HG02610 (cell line): ENCODE measurements at regions not wholly inside any gene's neighbourhood (a gene's known extent, or its start where the extent isn't known, plus 50 kb on each side); places are given as distances from the start of the nearest gene placed in this dataset.

Experiments used
- ATAC-seq: cut with Tn5 transposase; IDR thresholded peaks from one replicate; pipeline ENCODE4 v1.9.1; 2021; ENCODE audit warnings: mild to moderate bottlenecking, moderate library complexity; ENCODE audit not compliant: unreplicated experiment

- ATAC-seq = no peak
Observed at GRCh38 chr11:111444040-111444439, 65.0 kb upstream of the POU2AF1 start.

- no peak for ATAC-seq
Observed at GRCh38 chr11:111443640-111444039, 64.6 kb upstream of the POU2AF1 start.

DNA sequence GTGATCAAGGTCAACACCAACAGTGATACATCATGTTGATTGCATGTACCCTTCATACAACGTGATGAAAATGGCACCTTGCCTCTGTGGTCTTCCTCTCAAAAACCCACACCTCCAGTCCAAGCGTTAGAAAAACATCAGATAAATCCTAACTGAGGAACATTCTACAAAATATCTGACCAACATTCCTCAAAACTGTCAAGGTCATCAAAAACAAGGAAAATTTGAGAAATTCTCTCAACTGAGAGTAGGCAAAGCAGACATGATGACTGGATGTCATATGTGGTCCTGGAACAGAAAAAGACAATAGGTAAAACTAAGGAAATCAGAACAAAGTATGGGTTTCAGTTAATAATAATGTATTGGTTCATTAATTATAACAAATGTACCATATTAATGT, 64.0 kb upstream of the POU2AF1 start:
- ATAC-seq = no peak

DNA sequence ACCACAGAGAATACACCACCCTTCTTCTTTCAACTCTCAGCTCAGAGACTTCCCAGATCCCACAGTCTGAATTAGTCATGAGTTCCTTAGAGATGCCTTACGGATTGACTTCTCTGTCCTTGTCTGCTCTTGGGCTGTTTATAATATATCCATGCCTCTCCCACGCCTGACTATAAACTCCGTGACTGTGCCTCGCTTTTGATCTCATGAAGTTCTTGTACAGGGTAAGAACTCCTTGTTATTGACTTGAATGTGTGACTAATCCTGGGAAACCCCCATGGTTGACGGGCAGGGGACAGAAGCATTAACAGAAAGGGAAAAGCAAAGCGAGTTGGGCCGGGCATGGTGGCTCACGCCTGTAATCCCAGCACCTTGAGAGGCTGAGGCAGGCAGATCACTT, 62.4 kb upstream of the POU2AF1 start:
- ATAC-seq = no peak

GRCh38 chr11:111440416-111441205, 61.5 kb upstream of the POU2AF1 start:
- no peak for ATAC-seq

GRCh38 chr11:111439901-111440300, 60.8 kb upstream of the POU2AF1 start:
- no peak for ATAC-seq

DNA sequence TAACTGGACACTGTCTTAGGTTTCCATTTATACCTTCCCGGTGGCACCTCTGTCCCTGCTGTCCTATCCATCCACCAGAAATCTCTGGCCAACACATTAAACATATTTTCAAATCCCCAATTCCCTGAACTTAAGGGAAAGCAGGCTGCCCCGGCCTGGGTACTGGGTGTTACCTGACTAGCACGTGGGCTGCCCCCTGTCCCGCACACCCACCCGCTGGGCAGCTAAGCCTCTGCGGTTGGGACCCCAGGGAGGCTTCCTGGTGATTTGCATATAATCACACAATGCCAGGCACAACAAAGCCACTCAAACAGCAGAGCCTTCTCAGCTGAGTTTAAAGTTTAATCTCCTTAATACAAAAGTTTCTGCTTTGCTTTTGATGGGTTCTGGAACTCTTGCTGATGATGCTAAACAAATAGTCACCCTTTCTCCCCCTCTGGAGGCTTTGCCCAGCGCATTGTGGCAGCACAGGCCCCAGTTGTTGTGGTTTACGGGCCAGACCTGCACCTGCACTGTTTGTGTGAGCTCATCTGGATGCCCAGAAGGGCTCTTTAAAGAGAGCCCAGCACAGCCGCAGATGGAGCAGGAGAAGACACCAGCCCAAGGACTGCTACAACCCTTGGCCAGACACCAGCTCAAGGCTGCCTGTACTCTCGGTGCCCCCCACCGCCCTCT, 59.9 kb upstream of the POU2AF1 start:
- peak; percentile 48 for ATAC-seq

GRCh38 chr11:111438168-111438567, 59.1 kb upstream of the POU2AF1 start:
- ATAC-seq = no peak

- ATAC-seq = no peak
Observed at GRCh38 chr11:111435046-111435698, 56.1 kb upstream of the POU2AF1 start.

DNA sequence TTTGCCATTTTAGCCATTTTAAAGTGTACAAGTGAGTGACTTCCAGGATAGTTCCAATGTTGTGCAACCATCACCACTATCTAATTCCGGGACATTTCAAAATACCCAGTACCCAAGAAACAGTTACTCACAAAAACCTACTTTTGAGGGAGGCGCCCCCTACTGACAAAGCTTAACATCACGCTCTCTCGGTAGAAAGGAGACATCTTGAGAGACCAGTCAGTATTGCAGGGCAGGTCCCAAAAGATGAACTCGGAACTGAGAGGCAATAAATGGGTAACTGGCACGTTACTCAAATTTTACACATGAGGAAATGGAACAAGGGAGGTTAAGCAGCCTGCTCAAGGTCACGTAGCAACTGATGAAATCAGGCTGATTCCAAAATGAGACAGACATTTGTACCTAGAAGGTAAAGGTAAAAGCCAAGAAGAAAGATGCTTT, 50.0 kb upstream of the POU2AF1 start:
- ATAC-seq = peak; percentile 44
